Peyer's patch (tissue), 4 donors: ENCODE measurements at regions not wholly inside any gene's neighbourhood (a gene's known extent, or its start where the extent isn't known, plus 50 kb on each side); places are given as distances from the start of the nearest gene placed in this dataset.

Source experiments
- CTCF ChIP-seq, 6 experiments: fragments of 450-650 bp in 4 of 6; fragments of 200-600 bp in 2 of 6; sonication (generic) in 1 of 6; IDR thresholded peaks; one replicate each; pipeline ENCODE4 v1.5.1; 2017 to 2019; ENCODE audit warnings: antibody characterized with exemption in 6 of 6, mild to moderate bottlenecking in 3 of 6, moderate library complexity in 1 of 6
- POLR2A ChIP-seq, 2 donors: fragments of 450-650 bp; IDR thresholded peaks; one replicate each; pipeline ENCODE4 v1.5.1; 2017; ENCODE audit warnings: antibody characterized with exemption in 2 of 2, mild to moderate bottlenecking in 2 of 2, moderate library complexity in 2 of 2

GRCh38 chr4:107094976-107095375 lies 58.9 kb upstream of the DKK2 start:
- TF ChIP-seq CTCF (IDR thresholded peaks at IDR 0.05): no peak
- no peak for TF ChIP-seq POLR2A (IDR thresholded peaks at IDR 0.05)
